ENCODE measurements at regions not wholly inside any gene's neighbourhood (a gene's known extent, or its start where the extent isn't known, plus 50 kb on each side); places are given as distances from the start of the nearest gene placed in this dataset.

DNA sequence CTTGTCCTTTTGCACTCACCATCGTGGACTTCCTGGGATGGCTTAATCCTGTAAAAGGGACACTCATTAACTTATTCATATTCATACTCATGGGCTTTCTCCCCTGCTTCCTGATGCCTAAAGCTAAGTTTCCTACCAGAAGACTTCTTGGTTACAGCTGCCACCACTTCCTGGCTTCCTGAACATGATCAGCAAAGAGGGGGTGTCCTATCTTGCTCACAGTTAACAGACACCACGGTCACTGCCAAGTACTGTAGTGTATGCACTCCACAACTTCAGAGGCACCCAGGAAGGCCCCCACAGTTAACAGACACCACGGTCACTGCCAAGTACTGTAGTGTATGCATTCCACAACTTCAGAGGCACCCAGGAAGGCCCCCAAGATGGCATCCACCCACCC is 177.8 kb downstream of the SIPA1L2 start:
- H3K9me2 ChIP-seq (ENCODE audit: insufficient read depth, low read length) = no peaks in the 10 kb centered on the region
- no peak overlapping the region for H3K4me3 ChIP-seq (ENCODE audit: low read length)
- H3K4me2 ChIP-seq (ENCODE audit: low read length) = no peak overlapping the region
- H4K20me1 ChIP-seq (ENCODE audit: insufficient read depth) = no peaks in the 10 kb centered on the region
- TF ChIP-seq REST (IDR thresholded peaks at IDR 0.05; ENCODE audit: borderline replicate concordance) = no peak
- no peak for TF ChIP-seq EP300 (conservative IDR thresholded peaks at IDR 0.05; ENCODE audit: poor library complexity, severe bottlenecking)
- TF ChIP-seq, protein P1, sequence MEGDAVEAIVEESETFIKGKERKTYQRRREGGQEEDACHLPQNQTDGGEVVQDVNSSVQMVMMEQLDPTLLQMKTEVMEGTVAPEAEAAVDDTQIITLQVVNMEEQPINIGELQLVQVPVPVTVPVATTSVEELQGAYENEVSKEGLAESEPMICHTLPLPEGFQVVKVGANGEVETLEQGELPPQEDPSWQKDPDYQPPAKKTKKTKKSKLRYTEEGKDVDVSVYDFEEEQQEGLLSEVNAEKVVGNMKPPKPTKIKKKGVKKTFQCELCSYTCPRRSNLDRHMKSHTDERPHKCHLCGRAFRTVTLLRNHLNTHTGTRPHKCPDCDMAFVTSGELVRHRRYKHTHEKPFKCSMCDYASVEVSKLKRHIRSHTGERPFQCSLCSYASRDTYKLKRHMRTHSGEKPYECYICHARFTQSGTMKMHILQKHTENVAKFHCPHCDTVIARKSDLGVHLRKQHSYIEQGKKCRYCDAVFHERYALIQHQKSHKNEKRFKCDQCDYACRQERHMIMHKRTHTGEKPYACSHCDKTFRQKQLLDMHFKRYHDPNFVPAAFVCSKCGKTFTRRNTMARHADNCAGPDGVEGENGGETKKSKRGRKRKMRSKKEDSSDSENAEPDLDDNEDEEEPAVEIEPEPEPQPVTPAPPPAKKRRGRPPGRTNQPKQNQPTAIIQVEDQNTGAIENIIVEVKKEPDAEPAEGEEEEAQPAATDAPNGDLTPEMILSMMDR (IDR thresholded peaks at IDR 0.05; ENCODE audit: poor library complexity, severe bottlenecking) = no peak
- no peak for TF ChIP-seq RAD21 (conservative IDR thresholded peaks at IDR 0.05)
- TF ChIP-seq POLR2AphosphoS5 (IDR thresholded peaks at IDR 0.05) = no peak
- TF ChIP-seq MXI1 (conservative IDR thresholded peaks at IDR 0.05; ENCODE audit: poor library complexity, severe bottlenecking) = no peak
- no peak for TF ChIP-seq EZH2 (IDR thresholded peaks at IDR 0.05; ENCODE audit: borderline replicate concordance, insufficient read depth, low read length, poor library complexity, severe bottlenecking)
- no peak for TF ChIP-seq SMC3 (conservative IDR thresholded peaks at IDR 0.05; ENCODE audit: poor library complexity)
- no peak for TF ChIP-seq TAF1 (IDR thresholded peaks at IDR 0.05; ENCODE audit: low read depth)
- no peaks in the 10 kb centered on the region for H3K79me2 ChIP-seq (replicated peaks; ENCODE audit: insufficient read depth, low read length)
- H3K36me3 ChIP-seq (ENCODE audit: insufficient read depth, low read length) = no peaks in the 10 kb centered on the region
- no peaks in the 10 kb centered on the region for H3K27me3 ChIP-seq (ENCODE audit: insufficient read depth, low read depth, low read length)
- no peaks in the 10 kb centered on the region for H3F3A ChIP-seq (ENCODE audit: insufficient read depth, low read length, poor library complexity, severe bottlenecking)
- no peaks in the 10 kb centered on the region for H3K9me3 ChIP-seq (ENCODE audit: low read length)
- no peak overlapping the region for H3K27ac ChIP-seq (ENCODE audit: low read length)
- no peak overlapping the region for H3K9ac ChIP-seq (ENCODE audit: low read length)
- no peak overlapping the region for H2AFZ ChIP-seq (ENCODE audit: low read depth, low read length)

- Histone ChIP-seq H3K27ac (ENCODE audit: low read length) (no peak overlapping the region), H3K36me3 (ENCODE audit: insufficient read depth, low read length) (no peaks in the 10 kb centered on the region), H3K4me3 (ENCODE audit: low read length) (no peak overlapping the region), H3K27me3 (ENCODE audit: insufficient read depth, low read depth, low read length) (no peaks in the 10 kb centered on the region), H3K4me2 (ENCODE audit: low read length) (no peak overlapping the region), H3K9ac (ENCODE audit: low read length) (no peak overlapping the region), H2AFZ (ENCODE audit: low read depth, low read length) (no peak overlapping the region), H3K9me3 (ENCODE audit: low read length) (no peaks in the 10 kb centered on the region), H3K79me2 (replicated peaks; ENCODE audit: insufficient read depth, low read length) (no peaks in the 10 kb centered on the region), H4K20me1 (ENCODE audit: insufficient read depth) (no peaks in the 10 kb centered on the region), H3F3A (ENCODE audit: insufficient read depth, low read length, poor library complexity, severe bottlenecking) (no peaks in the 10 kb centered on the region), H3K9me2 (ENCODE audit: insufficient read depth, low read length) (no peaks in the 10 kb centered on the region)
- TF ChIP-seq POLR2AphosphoS5 (IDR thresholded peaks at IDR 0.05) = no peak
- TF ChIP-seq MXI1 (conservative IDR thresholded peaks at IDR 0.05; ENCODE audit: poor library complexity, severe bottlenecking) = no peak
- no peak for TF ChIP-seq REST (IDR thresholded peaks at IDR 0.05; ENCODE audit: borderline replicate concordance)
- no peak for TF ChIP-seq SMC3 (conservative IDR thresholded peaks at IDR 0.05; ENCODE audit: poor library complexity)
- TF ChIP-seq, protein P1 (IDR thresholded peaks at IDR 0.05; ENCODE audit: poor library complexity, severe bottlenecking) = no peak
- no peak for TF ChIP-seq TAF1 (IDR thresholded peaks at IDR 0.05; ENCODE audit: low read depth)
- no peak for TF ChIP-seq EP300 (conservative IDR thresholded peaks at IDR 0.05; ENCODE audit: poor library complexity, severe bottlenecking)
- TF ChIP-seq EZH2 (IDR thresholded peaks at IDR 0.05; ENCODE audit: borderline replicate concordance, insufficient read depth, low read length, poor library complexity, severe bottlenecking) = no peak
- TF ChIP-seq RAD21 (conservative IDR thresholded peaks at IDR 0.05) = no peak
Measured at GRCh38 chr1:232451506-232451905, 178.4 kb downstream of the SIPA1L2 start.
